Bronchial epithelial cell (primary cell): ENCODE measurements at regions not wholly inside any gene's neighbourhood (a gene's known extent, or its start where the extent isn't known, plus 50 kb on each side); places are given as distances from the start of the nearest gene placed in this dataset.

Experiments
- DNase-seq: peaks from one replicate; pipeline ENCODE4 v3.0.0-alpha.2; 2010; ENCODE audit warnings: low read depth
- FAIRE-seq: peaks from 2 replicates; lab custom pipeline; 2011; peaks lifted over from hg19 to GRCh38; lab: Jason Lieb, UNC
- H3K27me3 ChIP-seq: 2 replicates; pipeline ENCODE4 v1.5.1; 2011; ENCODE audit warnings: low read length; ENCODE audit not compliant: control insufficient read depth, insufficient read depth
- H3K36me3 ChIP-seq: 2 replicates; pipeline ENCODE4 v1.5.1; 2011; ENCODE audit warnings: low read length; ENCODE audit not compliant: control insufficient read depth, insufficient read depth
- H3K4me3 ChIP-seq: 2 replicates; pipeline ENCODE4 v1.5.1; 2011; ENCODE audit warnings: mild to moderate bottlenecking, low read depth, low read length, control low read depth
- CTCF ChIP-seq: IDR thresholded peaks from 2 replicates; pipeline ENCODE4 v1.5.1; 2011; ENCODE audit warnings: mild to moderate bottlenecking, moderate library complexity, low read length, control low read depth, inconsistent platforms; ENCODE audit not compliant: insufficient read depth, severe bottlenecking

GRCh38 chr2:220476877-220477276 lies 849.4 kb downstream of the SLC4A3 start:
- Histone ChIP-seq H3K36me3 (no peaks in the 10 kb centered on the region), H3K4me3 (no peak overlapping the region), H3K27me3 (no peaks in the 10 kb centered on the region)
- DNase-seq (no peak), FAIRE-seq (no peak)
- no peak for TF ChIP-seq CTCF

GRCh38 chr2:220478305-220479058 lies 851.1 kb downstream of the SLC4A3 start:
- Histone ChIP-seq H3K27me3 (no peaks in the 10 kb centered on the region), H3K4me3 (no peak overlapping the region), H3K36me3 (no peaks in the 10 kb centered on the region)
- DNase-seq, result peak; percentile 25
- TF ChIP-seq CTCF, result no peak
- no peak for FAIRE-seq

- no peak for FAIRE-seq
- no peak for TF ChIP-seq CTCF
- Histone ChIP-seq H3K4me3 (no peak overlapping the region), H3K36me3 (no peaks in the 10 kb centered on the region), H3K27me3 (no peaks in the 10 kb centered on the region)
- no peak for DNase-seq
Observed at GRCh38 chr2:220482716-220483115, 855.3 kb downstream of the SLC4A3 start.

GRCh38 chr2:220489121-220489520 lies 861.7 kb downstream of the SLC4A3 start:
- no peak for DNase-seq
- FAIRE-seq, result no peak
- Histone ChIP-seq H3K36me3 (no peaks in the 10 kb centered on the region), H3K27me3 (no peaks in the 10 kb centered on the region), H3K4me3 (no peak overlapping the region)
- TF ChIP-seq CTCF, result no peak

GRCh38 chr2:220491670-220492069 lies 864.2 kb downstream of the SLC4A3 start:
- Histone ChIP-seq H3K4me3 (no peak overlapping the region), H3K27me3 (no peaks in the 10 kb centered on the region), H3K36me3 (no peaks in the 10 kb centered on the region)
- FAIRE-seq, result no peak
- no peak for TF ChIP-seq CTCF
- no peak for DNase-seq

- Histone ChIP-seq H3K36me3 (no peaks in the 10 kb centered on the region), H3K4me3 (no peak overlapping the region), H3K27me3 (no peaks in the 10 kb centered on the region)
- TF ChIP-seq CTCF, result no peak
- DNase-seq (no peak), FAIRE-seq (no peak)
Observed at GRCh38 chr2:220493871-220494525, 866.6 kb downstream of the SLC4A3 start.
